Panc1 (cell line): ENCODE measurements at regions not wholly inside any gene's neighbourhood (a gene's known extent, or its start where the extent isn't known, plus 50 kb on each side); places are given as distances from the start of the nearest gene placed in this dataset.

Source experiments
- ATAC-seq: fragments of 200-7000 bp; cut with Tn5 transposase; 2 replicates; pipeline ENCODE4 v1.9.1; 2020; ENCODE audit warnings: mild to moderate bottlenecking, moderate library complexity
- BruUV-seq: library from RNA; stranded (reverse); fragments of 400-500 nt; replicated peaks from 2 replicates; lab custom pipeline; 2021; lab: Mats Ljungman, UMichigan
- CTCF ChIA-PET: fragments of 300-600 bp; sonication (Branson Sonifier 250); formaldehyde crosslinking; loops from one replicate; lab custom pipeline; 2022; ENCODE audit warnings: antibody characterized with exemption; lab: Charles Lee
- POLR2A ChIA-PET: fragments of 300-600 bp; sonication (Branson Sonifier 250); formaldehyde crosslinking; loops from one replicate; lab custom pipeline; 2022; ENCODE audit warnings: antibody characterized with exemption; lab: Charles Lee
- DNase-seq: peaks from one replicate; pipeline ENCODE4 v3.0.0-alpha.2; 2010; ENCODE audit warnings: low read depth, low spot score
- H3K27ac ChIP-seq: 2 replicates; pipeline ENCODE4 v1.5.1; 2011; ENCODE audit warnings: mild to moderate bottlenecking, low read length, inconsistent platforms
- H3K27me3 ChIP-seq: fragments of 200-500 bp; sonication (Bioruptor generic); 2 replicates; pipeline ENCODE4 v1.6.0; 2014; ENCODE audit warnings: low read length, inconsistent platforms; ENCODE audit not compliant: control insufficient read depth, insufficient read depth
- H3K36me3 ChIP-seq: fragments of 200-500 bp; sonication (Bioruptor generic); 2 replicates; pipeline ENCODE4 v1.5.1; 2014; ENCODE audit warnings: inconsistent platforms, mild to moderate bottlenecking, low read length, moderate library complexity; ENCODE audit not compliant: control insufficient read depth, insufficient read depth
- H3K4me1 ChIP-seq: 2 replicates; pipeline ENCODE4 v1.5.1; 2011; ENCODE audit warnings: inconsistent platforms, mild to moderate bottlenecking, low read length, moderate library complexity; ENCODE audit not compliant: control insufficient read depth, insufficient read depth
- H3K4me3 ChIP-seq, 2 experiments: 2 replicates each; pipeline ENCODE4 v1.5.1; 2011 to 2012; ENCODE audit warnings: low read depth in 2 of 2, low read length in 2 of 2, mild to moderate bottlenecking in 2 of 2, inconsistent platforms in 1 of 2, moderate library complexity in 1 of 2
- H3K9me3 ChIP-seq: fragments of 200-500 bp; sonication (Bioruptor generic); 2 replicates; pipeline ENCODE4 v1.5.1; 2014; ENCODE audit warnings: low read depth, mild to moderate bottlenecking, inconsistent platforms, low read length, moderate library complexity; ENCODE audit not compliant: control insufficient read depth, insufficient read depth
- CTCF ChIP-seq: fragments of 450-650 bp; IDR thresholded peaks from 2 replicates; pipeline ENCODE4 v1.5.1; 2017; ENCODE audit warnings: mild to moderate bottlenecking
- POLR2AphosphoS5 ChIP-seq: IDR thresholded peaks from 2 replicates; pipeline ENCODE4 v1.6.1; 2012; ENCODE audit warnings: mild to moderate bottlenecking, low read depth, low read length, moderate library complexity
- REST ChIP-seq, 2 experiments: IDR thresholded peaks; 2 replicates each; pipeline ENCODE4 v1.6.1; 2011 to 2012; ENCODE audit warnings: low read depth in 2 of 2, control low read depth in 1 of 2, low read length in 1 of 2, mild to moderate bottlenecking in 1 of 2, moderate library complexity in 1 of 2; ENCODE audit not compliant: insufficient read depth in 1 of 2
- SIN3A ChIP-seq: IDR thresholded peaks from 2 replicates; pipeline ENCODE4 v1.6.1; 2012; ENCODE audit warnings: low read depth, mild to moderate bottlenecking, low read length, moderate library complexity, borderline replicate concordance; ENCODE audit not compliant: insufficient read depth
- TCF7L2 ChIP-seq: IDR thresholded peaks from 2 replicates; pipeline ENCODE4 v1.6.1; 2011; ENCODE audit warnings: mild to moderate bottlenecking, low read depth, low read length, inconsistent platforms
- in situ Hi-C: cut with HindIII; loops from 2 replicates; pipeline ENCODE4 v1.10.0; 2016; ENCODE audit warnings: low sequenced_read_pairs, low pct_unique_long_range_greater_than_20kb
- intact Hi-C: fragments of 100-400 bp; cut with micrococcal nuclease; formaldehyde crosslinking; loops from one replicate; pipeline ENCODE4 v1.10.0; 2022; ENCODE audit not compliant: unreplicated experiment

GRCh38 chr5:168171901-168172759 is 119.3 kb upstream of the WWC1 start:
- TF ChIP-seq REST (IDR thresholded peaks at IDR 0.05; ENCODE audit: insufficient read depth in 1 of 2, low read depth in 2 of 2, low read length in 1 of 2) (no peak), POLR2AphosphoS5 (no peak), TCF7L2 (no peak), SIN3A (no peak), CTCF (no peak)
- intact Hi-C loops, result no loop called here
- no peak for DNase-seq
- H3K36me3 ChIP-seq, result no peaks in the 10 kb centered on the region
- ChIA-PET POLR2A (no interaction called here), CTCF (no interaction called here)
- H3K27me3 ChIP-seq, result peaks cover 16% of the 10 kb centered on the region
- ATAC-seq, result no peak
- H3K9me3 ChIP-seq, result no peaks in the 10 kb centered on the region
- no peaks in the 10 kb centered on the region for H3K4me1 ChIP-seq
- no TSS peak for BruUV-seq
- no peak overlapping the region for H3K27ac ChIP-seq
- in situ Hi-C loops, result no loop called here
- H3K4me3 ChIP-seq, result no peak overlapping the region

GRCh38 chr5:168172760-168173223 is 118.7 kb upstream of the WWC1 start:
- ATAC-seq (no peak), DNase-seq (no peak)
- ChIA-PET CTCF (no interaction called here), POLR2A (no interaction called here)
- TF ChIP-seq POLR2AphosphoS5 (no peak), CTCF (no peak), SIN3A (no peak), REST (IDR thresholded peaks at IDR 0.05; ENCODE audit: insufficient read depth in 1 of 2, low read depth in 2 of 2, low read length in 1 of 2) (no peak), TCF7L2 (no peak)
- intact Hi-C loops (no loop called here), in situ Hi-C loops (no loop called here)
- Histone ChIP-seq H3K36me3 (no peaks in the 10 kb centered on the region), H3K9me3 (no peaks in the 10 kb centered on the region), H3K27ac (no peak overlapping the region), H3K27me3 (peaks cover 12% of the 10 kb centered on the region), H3K4me1 (no peaks in the 10 kb centered on the region), H3K4me3 (no peak overlapping the region)
- no TSS peak for BruUV-seq
